Mesendoderm (in vitro differentiated cells): ENCODE measurements at regions not wholly inside any gene's neighbourhood (a gene's known extent, or its start where the extent isn't known, plus 50 kb on each side); places are given as distances from the start of the nearest gene placed in this dataset.
A peak's percentile ranks its signal among the peaks of the same experiment; 100 is the strongest.

Experiments
- DNase-seq: peaks from one replicate; pipeline ENCODE4 v3.0.0; 2013
- H2AK5ac ChIP-seq: 2 replicates; pipeline ENCODE4 v1.6.1; 2013; ENCODE audit warnings: low read length, inconsistent platforms
- H2BK120ac ChIP-seq: 2 replicates; pipeline ENCODE4 v1.6.1; 2013; ENCODE audit warnings: low read depth, mild to moderate bottlenecking, low read length, moderate library complexity, mixed read lengths
- H2BK15ac ChIP-seq: replicated peaks from 2 replicates; pipeline ENCODE4 v1.6.1; 2013; ENCODE audit warnings: low read depth, mild to moderate bottlenecking, moderate library complexity
- H2BK5ac ChIP-seq: 2 replicates; pipeline ENCODE4 v1.6.1; 2013; ENCODE audit warnings: low read length, inconsistent platforms
- H3K18ac ChIP-seq: 2 replicates; pipeline ENCODE4 v1.6.1; 2013; ENCODE audit warnings: mild to moderate bottlenecking, low read length, mixed read lengths
- H3K23ac ChIP-seq: one replicate; pipeline ENCODE4 v1.6.1; 2013; ENCODE audit warnings: low read length
- H3K27ac ChIP-seq: 2 replicates; pipeline ENCODE4 v1.5.1; 2013; ENCODE audit warnings: low read depth, mild to moderate bottlenecking, inconsistent platforms, low read length, moderate library complexity
- H3K27me3 ChIP-seq: 2 replicates; pipeline ENCODE4 v1.6.1; 2013; ENCODE audit warnings: low read length, control low read depth, mild to moderate bottlenecking, inconsistent platforms; ENCODE audit not compliant: insufficient read depth, poor library complexity
- H3K36me3 ChIP-seq: 2 replicates; pipeline ENCODE4 v1.6.1; 2013; ENCODE audit warnings: low read length, inconsistent platforms; ENCODE audit not compliant: control insufficient read depth, insufficient read depth
- H3K4ac ChIP-seq: one replicate; pipeline ENCODE4 v1.6.1; 2013; ENCODE audit warnings: low read depth, mild to moderate bottlenecking, low read length, moderate library complexity
- H3K4me1 ChIP-seq: 2 replicates; pipeline ENCODE4 v1.6.1; 2013; ENCODE audit warnings: low read depth, low read length, inconsistent platforms; ENCODE audit not compliant: control insufficient read depth
- H3K4me2 ChIP-seq: 2 replicates; pipeline ENCODE4 v1.6.1; 2013; ENCODE audit warnings: low read length
- H3K4me3 ChIP-seq: 2 replicates; pipeline ENCODE4 v1.5.1; 2013; ENCODE audit warnings: mild to moderate bottlenecking, low read length
- H3K56ac ChIP-seq: one replicate; pipeline ENCODE4 v1.6.1; 2013; ENCODE audit warnings: low read length
- H3K79me1 ChIP-seq: 2 replicates; pipeline ENCODE4 v1.6.1; 2013; ENCODE audit warnings: low read length, inconsistent platforms
- H3K79me2 ChIP-seq: 2 replicates; pipeline ENCODE4 v1.6.1; 2013; ENCODE audit warnings: mild to moderate bottlenecking, low read length; ENCODE audit not compliant: control insufficient read depth, insufficient read depth
- H3K9ac ChIP-seq: 2 replicates; pipeline ENCODE4 v1.6.1; 2013; ENCODE audit warnings: low read length, inconsistent platforms
- H4K5ac ChIP-seq: one replicate; pipeline ENCODE4 v1.6.1; 2013; ENCODE audit warnings: low read length
- H4K8ac ChIP-seq: one replicate; pipeline ENCODE4 v1.6.1; 2013; ENCODE audit warnings: low read depth, mild to moderate bottlenecking, control low read depth, low read length, moderate library complexity
- WGBS: extraction: QIAGEN DNeasy Blood & Tissue Kit; methylation state at CpG from one replicate; pipeline ENCODE4 v1.1.7; 2013; ENCODE audit warnings: low lambda C conversion rate, missing lambda C conversion rate; ENCODE audit not compliant: insufficient coverage; ENCODE audit errors: extremely low coverage; 5-methylcytosine and 5-hydroxymethylcytosine counted together

- Histone ChIP-seq H2BK5ac (no peak overlapping the region), H3K79me2 (no peaks in the 10 kb centered on the region), H3K18ac (no peak overlapping the region), H2BK15ac (no peak overlapping the region), H3K27me3 (no peaks in the 10 kb centered on the region), H4K8ac (no peak overlapping the region), H3K27ac (no peak overlapping the region), H3K4me1 (no peaks in the 10 kb centered on the region), H3K4me3 (no peak overlapping the region), H3K56ac (no peak overlapping the region), H3K36me3 (no peaks in the 10 kb centered on the region), H3K9ac (no peak overlapping the region), H3K4ac (no peak overlapping the region), H2AK5ac (no peak overlapping the region), H4K5ac (no peak overlapping the region), H2BK120ac (no peak overlapping the region), H3K79me1 (no peaks in the 10 kb centered on the region), H3K4me2 (no peak overlapping the region), H3K23ac (no peak overlapping the region)
- no peak for DNase-seq
- whole genome bisulfite sequencing: no CpG with 5 or more reads among the region's 3 CpGs
Measured at GRCh38 chr4:33658971-33659370, 2585.3 kb downstream of the ARAP2 start.

- H3K4me3 ChIP-seq: no peak overlapping the region
- no peaks in the 10 kb centered on the region for H3K36me3 ChIP-seq
- H4K8ac ChIP-seq: no peak overlapping the region
- H3K79me2 ChIP-seq: no peaks in the 10 kb centered on the region
- H4K5ac ChIP-seq: no peak overlapping the region
- DNase-seq: no peak
- H3K18ac ChIP-seq: no peak overlapping the region
- no peaks in the 10 kb centered on the region for H3K4me1 ChIP-seq
- no peak overlapping the region for H3K4me2 ChIP-seq
- no peak overlapping the region for H3K27ac ChIP-seq
- H2BK15ac ChIP-seq: no peak overlapping the region
- no peak overlapping the region for H2AK5ac ChIP-seq
- H2BK120ac ChIP-seq: no peak overlapping the region
- no peak overlapping the region for H3K9ac ChIP-seq
- H3K23ac ChIP-seq: no peak overlapping the region
- no peak overlapping the region for H2BK5ac ChIP-seq
- no peak overlapping the region for H3K4ac ChIP-seq
- H3K56ac ChIP-seq: no peak overlapping the region
- no peaks in the 10 kb centered on the region for H3K79me1 ChIP-seq
- H3K27me3 ChIP-seq: no peaks in the 10 kb centered on the region
Measured at GRCh38 chr4:33661636-33662035, 2582.7 kb downstream of the ARAP2 start.

- Histone ChIP-seq H3K4ac (no peak overlapping the region), H2BK120ac (no peak overlapping the region), H3K79me1 (no peaks in the 10 kb centered on the region), H3K4me3 (no peak overlapping the region), H3K4me1 (no peaks in the 10 kb centered on the region), H2BK15ac (no peak overlapping the region), H4K5ac (no peak overlapping the region), H2AK5ac (no peak overlapping the region), H3K9ac (no peak overlapping the region), H3K36me3 (no peaks in the 10 kb centered on the region), H2BK5ac (no peak overlapping the region), H3K27me3 (no peaks in the 10 kb centered on the region), H3K4me2 (no peak overlapping the region), H4K8ac (no peak overlapping the region), H3K18ac (no peak overlapping the region), H3K23ac (no peak overlapping the region), H3K27ac (no peak overlapping the region), H3K56ac (no peak overlapping the region), H3K79me2 (no peaks in the 10 kb centered on the region)
- no peak for DNase-seq
- WGBS: no CpG with 5 or more reads among the region's 1 CpG
Measured at GRCh38 chr4:33685939-33686338, 2558.4 kb downstream of the ARAP2 start.

GRCh38 chr4:33696041-33696440 lies 2548.3 kb downstream of the ARAP2 start:
- Histone ChIP-seq H2BK15ac (no peak overlapping the region), H3K18ac (no peak overlapping the region), H3K9ac (no peak overlapping the region), H3K27me3 (no peaks in the 10 kb centered on the region), H2BK120ac (no peak overlapping the region), H2BK5ac (no peak overlapping the region), H3K4me3 (no peak overlapping the region), H2AK5ac (no peak overlapping the region), H3K23ac (no peak overlapping the region), H3K4ac (no peak overlapping the region), H3K36me3 (no peaks in the 10 kb centered on the region), H4K5ac (no peak overlapping the region), H3K79me1 (no peaks in the 10 kb centered on the region), H3K56ac (no peak overlapping the region), H3K4me1 (no peaks in the 10 kb centered on the region), H3K4me2 (no peak overlapping the region), H3K79me2 (no peaks in the 10 kb centered on the region), H4K8ac (no peak overlapping the region), H3K27ac (no peak overlapping the region)
- no peak for DNase-seq

- Histone ChIP-seq H3K27me3 (no peaks in the 10 kb centered on the region), H2BK5ac (no peak overlapping the region), H3K4me2 (no peak overlapping the region), H3K18ac (no peak overlapping the region), H4K5ac (no peak overlapping the region), H4K8ac (no peak overlapping the region), H3K4me3 (no peak overlapping the region), H3K56ac (no peak overlapping the region), H2BK120ac (no peak overlapping the region), H3K27ac (no peak overlapping the region), H3K23ac (no peak overlapping the region), H3K4ac (no peak overlapping the region), H2AK5ac (no peak overlapping the region), H3K4me1 (no peaks in the 10 kb centered on the region), H3K79me1 (no peaks in the 10 kb centered on the region), H3K9ac (no peak overlapping the region), H3K79me2 (no peaks in the 10 kb centered on the region), H2BK15ac (no peak overlapping the region), H3K36me3 (no peaks in the 10 kb centered on the region)
- DNase-seq: peak; percentile 1
- WGBS: no CpG with 5 or more reads among the region's 2 CpGs
Measured at GRCh38 chr4:33696586-33696985, 2547.7 kb downstream of the ARAP2 start.

- no peak overlapping the region for H4K8ac ChIP-seq
- no peak overlapping the region for H2AK5ac ChIP-seq
- no peak overlapping the region for H3K56ac ChIP-seq
- no peak overlapping the region for H3K18ac ChIP-seq
- H2BK5ac ChIP-seq: no peak overlapping the region
- no peak overlapping the region for H2BK120ac ChIP-seq
- no peak overlapping the region for H3K27ac ChIP-seq
- H3K36me3 ChIP-seq: no peaks in the 10 kb centered on the region
- H3K27me3 ChIP-seq: no peaks in the 10 kb centered on the region
- H3K4me3 ChIP-seq: no peak overlapping the region
- no peak overlapping the region for H3K4ac ChIP-seq
- DNase-seq: no peak
- H3K79me2 ChIP-seq: no peaks in the 10 kb centered on the region
- no peaks in the 10 kb centered on the region for H3K79me1 ChIP-seq
- no peak overlapping the region for H3K9ac ChIP-seq
- H3K23ac ChIP-seq: no peak overlapping the region
- H4K5ac ChIP-seq: no peak overlapping the region
- H3K4me1 ChIP-seq: no peaks in the 10 kb centered on the region
- no peak overlapping the region for H2BK15ac ChIP-seq
- H3K4me2 ChIP-seq: no peak overlapping the region
- WGBS: no CpG with 5 or more reads among the region's 3 CpGs
Measured at GRCh38 chr4:33709247-33709646, 2535.1 kb downstream of the ARAP2 start.
